ENCODE measurements at regions not wholly inside any gene's neighbourhood (a gene's known extent, or its start where the extent isn't known, plus 50 kb on each side); places are given as distances from the start of the nearest gene placed in this dataset.

DNA sequence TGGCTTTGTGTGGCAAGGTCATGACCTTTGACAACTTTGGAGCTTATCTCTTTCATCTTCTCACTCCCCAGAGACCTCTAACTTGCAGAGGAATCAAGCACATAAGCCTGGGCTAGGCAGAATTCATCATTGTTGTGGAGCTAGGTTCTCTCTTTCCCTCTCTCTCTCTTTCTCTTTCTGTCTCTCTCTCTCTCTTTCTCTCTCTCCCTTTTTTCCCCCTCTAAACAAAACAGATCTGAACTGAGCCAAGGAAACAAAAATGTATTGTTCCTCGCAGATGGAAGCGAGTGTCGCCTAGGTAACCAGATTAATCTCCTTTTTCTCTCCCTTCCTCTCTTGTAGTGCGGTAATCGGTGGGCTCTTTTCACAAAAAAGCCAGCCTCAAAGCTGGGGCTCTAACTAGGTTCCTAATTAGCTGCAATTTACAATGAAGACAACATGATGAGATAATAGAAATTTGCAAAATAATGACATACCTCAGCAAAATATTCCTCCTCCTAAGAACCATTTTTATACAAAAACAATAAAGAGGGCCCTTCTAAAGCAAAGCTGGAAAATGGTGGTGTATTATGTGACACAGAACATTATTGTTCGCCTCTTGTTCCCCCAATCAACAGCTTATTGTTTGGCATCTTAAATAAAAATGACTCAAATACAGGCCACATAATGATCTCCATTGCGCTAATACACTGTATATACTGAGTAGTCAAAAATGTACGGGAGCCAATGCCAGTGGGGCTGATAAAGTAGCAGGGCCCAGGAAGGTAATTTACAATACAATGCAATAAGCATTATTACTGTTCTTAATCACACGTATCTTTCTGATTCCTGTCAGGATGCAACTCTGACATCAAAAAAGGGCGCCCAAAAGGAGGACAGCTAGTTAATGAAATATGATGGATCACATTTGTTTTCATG, 65.7 kb upstream of the SOX5 start:
- TF ChIP-seq, protein P1, sequence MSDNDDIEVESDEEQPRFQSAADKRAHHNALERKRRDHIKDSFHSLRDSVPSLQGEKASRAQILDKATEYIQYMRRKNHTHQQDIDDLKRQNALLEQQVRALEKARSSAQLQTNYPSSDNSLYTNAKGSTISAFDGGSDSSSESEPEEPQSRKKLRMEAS (IDR thresholded peaks at IDR 0.05) = no peak
- no peak for TF ChIP-seq POLR2A (IDR thresholded peaks at IDR 0.05; ENCODE audit: low read length)
- TF ChIP-seq, protein P2, sequence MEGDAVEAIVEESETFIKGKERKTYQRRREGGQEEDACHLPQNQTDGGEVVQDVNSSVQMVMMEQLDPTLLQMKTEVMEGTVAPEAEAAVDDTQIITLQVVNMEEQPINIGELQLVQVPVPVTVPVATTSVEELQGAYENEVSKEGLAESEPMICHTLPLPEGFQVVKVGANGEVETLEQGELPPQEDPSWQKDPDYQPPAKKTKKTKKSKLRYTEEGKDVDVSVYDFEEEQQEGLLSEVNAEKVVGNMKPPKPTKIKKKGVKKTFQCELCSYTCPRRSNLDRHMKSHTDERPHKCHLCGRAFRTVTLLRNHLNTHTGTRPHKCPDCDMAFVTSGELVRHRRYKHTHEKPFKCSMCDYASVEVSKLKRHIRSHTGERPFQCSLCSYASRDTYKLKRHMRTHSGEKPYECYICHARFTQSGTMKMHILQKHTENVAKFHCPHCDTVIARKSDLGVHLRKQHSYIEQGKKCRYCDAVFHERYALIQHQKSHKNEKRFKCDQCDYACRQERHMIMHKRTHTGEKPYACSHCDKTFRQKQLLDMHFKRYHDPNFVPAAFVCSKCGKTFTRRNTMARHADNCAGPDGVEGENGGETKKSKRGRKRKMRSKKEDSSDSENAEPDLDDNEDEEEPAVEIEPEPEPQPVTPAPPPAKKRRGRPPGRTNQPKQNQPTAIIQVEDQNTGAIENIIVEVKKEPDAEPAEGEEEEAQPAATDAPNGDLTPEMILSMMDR (IDR thresholded peaks at IDR 0.05) = no peak
- TF ChIP-seq, protein P3, sequence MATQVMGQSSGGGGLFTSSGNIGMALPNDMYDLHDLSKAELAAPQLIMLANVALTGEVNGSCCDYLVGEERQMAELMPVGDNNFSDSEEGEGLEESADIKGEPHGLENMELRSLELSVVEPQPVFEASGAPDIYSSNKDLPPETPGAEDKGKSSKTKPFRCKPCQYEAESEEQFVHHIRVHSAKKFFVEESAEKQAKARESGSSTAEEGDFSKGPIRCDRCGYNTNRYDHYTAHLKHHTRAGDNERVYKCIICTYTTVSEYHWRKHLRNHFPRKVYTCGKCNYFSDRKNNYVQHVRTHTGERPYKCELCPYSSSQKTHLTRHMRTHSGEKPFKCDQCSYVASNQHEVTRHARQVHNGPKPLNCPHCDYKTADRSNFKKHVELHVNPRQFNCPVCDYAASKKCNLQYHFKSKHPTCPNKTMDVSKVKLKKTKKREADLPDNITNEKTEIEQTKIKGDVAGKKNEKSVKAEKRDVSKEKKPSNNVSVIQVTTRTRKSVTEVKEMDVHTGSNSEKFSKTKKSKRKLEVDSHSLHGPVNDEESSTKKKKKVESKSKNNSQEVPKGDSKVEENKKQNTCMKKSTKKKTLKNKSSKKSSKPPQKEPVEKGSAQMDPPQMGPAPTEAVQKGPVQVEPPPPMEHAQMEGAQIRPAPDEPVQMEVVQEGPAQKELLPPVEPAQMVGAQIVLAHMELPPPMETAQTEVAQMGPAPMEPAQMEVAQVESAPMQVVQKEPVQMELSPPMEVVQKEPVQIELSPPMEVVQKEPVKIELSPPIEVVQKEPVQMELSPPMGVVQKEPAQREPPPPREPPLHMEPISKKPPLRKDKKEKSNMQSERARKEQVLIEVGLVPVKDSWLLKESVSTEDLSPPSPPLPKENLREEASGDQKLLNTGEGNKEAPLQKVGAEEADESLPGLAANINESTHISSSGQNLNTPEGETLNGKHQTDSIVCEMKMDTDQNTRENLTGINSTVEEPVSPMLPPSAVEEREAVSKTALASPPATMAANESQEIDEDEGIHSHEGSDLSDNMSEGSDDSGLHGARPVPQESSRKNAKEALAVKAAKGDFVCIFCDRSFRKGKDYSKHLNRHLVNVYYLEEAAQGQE (IDR thresholded peaks at IDR 0.05) = no peak
- TF ChIP-seq MAZ (IDR thresholded peaks at IDR 0.05; ENCODE audit: borderline replicate concordance, low read depth, low read length) = no peak
- no peak for TF ChIP-seq NFE2L2 (conservative IDR thresholded peaks at IDR 0.05; ENCODE audit: low read length)
- TF ChIP-seq CHD4 (IDR thresholded peaks at IDR 0.05; ENCODE audit: borderline replicate concordance) = no peak
- TF ChIP-seq, protein P4, sequence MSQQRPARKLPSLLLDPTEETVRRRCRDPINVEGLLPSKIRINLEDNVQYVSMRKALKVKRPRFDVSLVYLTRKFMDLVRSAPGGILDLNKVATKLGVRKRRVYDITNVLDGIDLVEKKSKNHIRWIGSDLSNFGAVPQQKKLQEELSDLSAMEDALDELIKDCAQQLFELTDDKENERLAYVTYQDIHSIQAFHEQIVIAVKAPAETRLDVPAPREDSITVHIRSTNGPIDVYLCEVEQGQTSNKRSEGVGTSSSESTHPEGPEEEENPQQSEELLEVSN (IDR thresholded peaks at IDR 0.05; ENCODE audit: borderline replicate concordance, low read depth) = no peak
- no peak for TF ChIP-seq MAFK (IDR thresholded peaks at IDR 0.05; ENCODE audit: partially characterized antibody)
- no peak for TF ChIP-seq RFX5 (IDR thresholded peaks at IDR 0.05)
- TF ChIP-seq HOXA7 (CRISPR knock-in tag; IDR thresholded peaks at IDR 0.05) = no peak
- TF ChIP-seq NR3C1 (IDR thresholded peaks at IDR 0.05) = no peak
